K562 (cell line): ENCODE measurements at regions not wholly inside any gene's neighbourhood (a gene's known extent, or its start where the extent isn't known, plus 50 kb on each side); places are given as distances from the start of the nearest gene placed in this dataset.

ENCODE experiments used
- ATF3 ChIP-seq, 2 experiments: fragments of 450-650 bp in 1 of 2; sonication (generic) in 1 of 2; formaldehyde crosslinking in 1 of 2; IDR thresholded peaks in 1 of 2; conservative IDR thresholded peaks in 1 of 2; 2 replicates each; pipeline versions ENCODE4 v1.6.1 to v1.8.1; 2016 to 2023; ENCODE audit warnings: mild to moderate bottlenecking in 2 of 2, moderate library complexity in 2 of 2, inconsistent platforms in 1 of 2, missing genetic modification reagents in 1 of 2
- CREB1 ChIP-seq, 2 experiments: sonication (generic) in 1 of 2; formaldehyde crosslinking in 1 of 2; IDR thresholded peaks; 2 replicates each; pipeline versions ENCODE4 v1.6.1 to v1.8.0; 2012 to 2022; ENCODE audit warnings: inconsistent platforms in 1 of 2, mild to moderate bottlenecking in 1 of 2, missing genetic modification reagents in 1 of 2, moderate library complexity in 1 of 2
- ESRRA ChIP-seq: fragments of 450-650 bp; IDR thresholded peaks from 2 replicates; pipeline ENCODE4 v1.6.1; 2014; ENCODE audit warnings: low read depth, mild to moderate bottlenecking, moderate library complexity, borderline replicate concordance
- HMG20B ChIP-seq: fragments of 250-450 bp; sonication (Bioruptor Pico); IDR thresholded peaks from 2 replicates; pipeline ENCODE4 v1.5.0; 2021; ENCODE audit warnings: mild to moderate bottlenecking

GRCh38 chr13:24064371-24064770 is 96.1 kb upstream of the SPATA13 start:
- TF ChIP-seq CREB1 (IDR thresholded peaks at IDR 0.05) (no peak), CREB1 (CRISPR knock-in tag; IDR thresholded peaks at IDR 0.05) (no peak), ESRRA (no peak), ATF3 (IDR thresholded peaks at IDR 0.05) (no peak), ATF3 (CRISPR knock-in tag; conservative IDR thresholded peaks at IDR 0.05) (no peak), HMG20B (CRISPR knock-in tag) (no peak)
